ENCODE measurements at regions not wholly inside any gene's neighbourhood (a gene's known extent, or its start where the extent isn't known, plus 50 kb on each side); places are given as distances from the start of the nearest gene placed in this dataset.

DNA sequence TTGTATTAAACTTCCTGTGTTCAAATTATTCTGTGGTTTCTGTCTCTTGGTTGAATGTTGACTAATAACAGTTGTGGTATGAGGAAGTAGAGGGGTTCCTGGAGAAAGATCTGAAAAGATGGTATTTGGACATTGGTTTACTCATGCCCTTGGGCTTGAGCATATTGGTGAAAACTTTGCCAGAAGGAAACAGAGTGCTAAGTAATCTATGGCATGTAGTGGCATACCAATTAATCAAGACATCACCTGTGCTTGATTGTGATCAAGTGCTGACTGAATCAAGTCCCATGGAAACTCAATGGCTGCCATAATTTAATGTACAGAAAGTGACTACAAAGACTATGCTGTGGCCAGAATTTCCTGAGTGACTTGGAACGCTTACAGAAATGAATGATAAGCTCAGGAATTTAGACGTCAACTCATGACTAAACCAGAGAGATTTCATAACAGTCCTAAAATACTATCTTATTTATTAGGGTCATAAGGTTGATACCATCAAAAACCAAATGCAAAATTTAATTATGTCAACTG, 2062.9 kb downstream of the ARAP2 start:
- Histone ChIP-seq H3K4me1 (no peaks in the 10 kb centered on the region), H3K36me3 (no peaks in the 10 kb centered on the region), H3K9me3 (no peaks in the 10 kb centered on the region), H3K27me3 (no peaks in the 10 kb centered on the region), H3K4me3 (no peak overlapping the region), H3K27ac (no peak overlapping the region)
- 57 to 63% methylated on average over 2 of the region's 2 CpGs for WGBS, 2 donors
- TF ChIP-seq CTCF (IDR thresholded peaks at IDR 0.05) (no peak), POLR2A (IDR thresholded peaks at IDR 0.05) (no peak), EP300 (IDR thresholded peaks at IDR 0.05) (no peak)
- DNase-seq (ENCODE audit: low spot score in 2 of 2): no peak

- DNase-seq (ENCODE audit: low spot score in 2 of 2): no peak
- WGBS, 2 donors: 38 to 61% methylated on average over 2 of the region's 2 CpGs
- no peaks in the 10 kb centered on the region for H3K27me3 ChIP-seq
- H3K9me3 ChIP-seq: no peaks in the 10 kb centered on the region
- H3K4me3 ChIP-seq: no peak overlapping the region
- no peaks in the 10 kb centered on the region for H3K4me1 ChIP-seq
- H3K27ac ChIP-seq: no peak overlapping the region
- TF ChIP-seq CTCF (IDR thresholded peaks at IDR 0.05): no peak
- no peak for TF ChIP-seq POLR2A (IDR thresholded peaks at IDR 0.05)
- TF ChIP-seq EP300 (IDR thresholded peaks at IDR 0.05): no peak
- H3K36me3 ChIP-seq: no peaks in the 10 kb centered on the region
These were observed 2062.4 kb downstream of the ARAP2 start for GRCh38 chr4:34181891-34182290.

- no peaks in the 10 kb centered on the region for H3K27me3 ChIP-seq
- no peaks in the 10 kb centered on the region for H3K4me1 ChIP-seq
- H3K27ac ChIP-seq: no peak overlapping the region
- H3K9me3 ChIP-seq: no peaks in the 10 kb centered on the region
- 61 to 62% methylated on average over 4 of the region's 4 CpGs for WGBS, 2 donors
- H3K4me3 ChIP-seq: no peak overlapping the region
- TF ChIP-seq POLR2A (IDR thresholded peaks at IDR 0.05) (no peak), EP300 (IDR thresholded peaks at IDR 0.05) (no peak), CTCF (IDR thresholded peaks at IDR 0.05) (no peak)
- no peaks in the 10 kb centered on the region for H3K36me3 ChIP-seq
- no peak for DNase-seq (ENCODE audit: low spot score in 2 of 2)
These were observed 2062.0 kb downstream of the ARAP2 start for GRCh38 chr4:34182306-34182705.

DNA sequence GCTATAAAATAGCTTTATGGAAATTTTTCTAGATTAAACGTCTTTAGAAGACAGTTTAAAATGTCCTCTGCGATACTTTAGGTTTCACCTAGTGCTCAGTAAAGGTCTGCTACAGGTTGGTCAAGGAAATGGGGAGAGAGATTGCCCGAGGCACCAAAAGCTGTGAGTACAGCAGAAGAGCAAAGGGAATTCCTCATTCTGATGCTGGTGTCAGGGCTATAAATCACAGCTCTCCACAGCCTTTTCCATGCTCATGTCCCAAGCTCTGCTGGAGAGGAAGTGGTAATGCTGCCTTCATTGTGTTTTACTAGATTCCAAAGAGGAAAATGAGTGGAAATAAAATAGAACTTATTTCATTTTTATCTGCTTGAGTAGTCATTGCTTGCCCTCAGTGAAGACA, 2060.4 kb downstream of the ARAP2 start:
- H3K27me3 ChIP-seq: no peaks in the 10 kb centered on the region
- TF ChIP-seq POLR2A (IDR thresholded peaks at IDR 0.05) (no peak), CTCF (IDR thresholded peaks at IDR 0.05) (no peak)
- DNase-seq (ENCODE audit: low spot score in 2 of 2): no peak
- H3K9me3 ChIP-seq: no peaks in the 10 kb centered on the region
- H3K4me1 ChIP-seq: no peaks in the 10 kb centered on the region
- 73% methylated on average over 3 of the region's 3 CpGs for WGBS, 2 donors
- H3K36me3 ChIP-seq: no peaks in the 10 kb centered on the region
- no peak overlapping the region for H3K4me3 ChIP-seq
- no peak overlapping the region for H3K27ac ChIP-seq

GRCh38 chr4:34187056-34187455, 2057.3 kb downstream of the ARAP2 start:
- Histone ChIP-seq H3K4me3 (no peak overlapping the region), H3K36me3 (no peaks in the 10 kb centered on the region), H3K27me3 (no peaks in the 10 kb centered on the region), H3K9me3 (no peaks in the 10 kb centered on the region), H3K27ac (no peak overlapping the region), H3K4me1 (no peaks in the 10 kb centered on the region)
- DNase-seq (ENCODE audit: low spot score in 2 of 2): no peak
- TF ChIP-seq CTCF (IDR thresholded peaks at IDR 0.05) (no peak), POLR2A (IDR thresholded peaks at IDR 0.05) (no peak), EP300 (IDR thresholded peaks at IDR 0.05) (no peak)
- WGBS, 2 donors: 73 to 83% methylated on average over 1 of the region's 1 CpG
